A549 (cell line): ENCODE measurements at regions not wholly inside any gene's neighbourhood (a gene's known extent, or its start where the extent isn't known, plus 50 kb on each side); places are given as distances from the start of the nearest gene placed in this dataset.
A peak's percentile ranks its signal among the peaks of the same experiment; 100 is the strongest.

Source experiments
- ATAC-seq, 2 experiments: fragments of 200-7000 bp in 1 of 2; fragments of >200 bp in 1 of 2; cut with Nextera tagmentation in 1 of 2; cut with Tn5 transposase in 1 of 2; 3 replicates each; pipeline versions ENCODE4 v1.8.0 to v1.9.1; 2018 to 2020; ENCODE audit warnings: mild to moderate bottlenecking in 1 of 2, moderate library complexity in 1 of 2
- CTCF ChIA-PET: fragments of 300-600 bp; sonication (Branson Sonifier 250); formaldehyde crosslinking; extraction: SDS; loops from one replicate; lab custom pipeline; 2021; ENCODE audit warnings: antibody characterized with exemption, inconsistent platforms; lab: Yijun Ruan, JAX
- POLR2A ChIA-PET: fragments of 350-600 bp; formaldehyde crosslinking; extraction: SDS; loops from one replicate; lab custom pipeline; 2021; ENCODE audit warnings: antibody characterized with exemption, inconsistent platforms; lab: Yijun Ruan, JAX
- DNase-seq, 2 experiments: peaks; one replicate each; pipeline versions ENCODE4 v3.0.0 to v3.0.0-alpha.2; 2011 to 2016; ENCODE audit warnings: low read depth in 1 of 2, low spot score in 1 of 2
- FAIRE-seq: peaks from 2 replicates; lab custom pipeline; 2011; peaks lifted over from hg19 to GRCh38; lab: Jason Lieb, UNC
- H3K27ac ChIP-seq, 2 experiments: fragments of >200 bp; sonication (Bioruptor Twin); formaldehyde crosslinking; 3 replicates each; pipeline ENCODE4 v1.5.1; 2016 to 2017
- H3K4me1 ChIP-seq: fragments of >200 bp; sonication (Bioruptor Twin); formaldehyde crosslinking; 3 replicates; pipeline ENCODE4 v1.6.1; 2016
- H3K4me2 ChIP-seq: fragments of >200 bp; sonication (Bioruptor Twin); formaldehyde crosslinking; 3 replicates; pipeline ENCODE4 v1.6.1; 2016
- H3K4me3 ChIP-seq: fragments of >200 bp; sonication (Bioruptor Twin); formaldehyde crosslinking; 3 replicates; pipeline ENCODE4 v1.5.1; 2016
- H3K9me3 ChIP-seq: fragments of >200 bp; sonication (Bioruptor Twin); formaldehyde crosslinking; 3 replicates; pipeline ENCODE4 v1.6.1; 2016
- ATOH8 ChIP-seq: fragments of 250-450 bp; sonication (Bioruptor Pico); IDR thresholded peaks from 2 replicates; pipeline ENCODE4 v1.5.0; 2020; ENCODE audit warnings: low read depth, mild to moderate bottlenecking, moderate library complexity
- CBX2 ChIP-seq: fragments of 200-600 bp; sonication (generic); IDR thresholded peaks from 2 replicates; pipeline ENCODE4 v1.6.1; 2016; ENCODE audit warnings: low read depth, mild to moderate bottlenecking, borderline replicate concordance
- CHD4 ChIP-seq: fragments of 200-600 bp; sonication (generic); IDR thresholded peaks from 2 replicates; pipeline ENCODE4 v1.6.1; 2016; ENCODE audit warnings: antibody characterized with exemption, mild to moderate bottlenecking, borderline replicate concordance
- CTCF ChIP-seq: fragments of >200 bp; sonication (Bioruptor Twin); formaldehyde crosslinking; IDR thresholded peaks from 3 replicates; pipeline ENCODE4 v1.5.1; 2016
- E2F6 ChIP-seq: IDR thresholded peaks from 2 replicates; pipeline ENCODE4 v1.6.1; 2012; ENCODE audit warnings: low read depth, borderline replicate concordance
- EHF ChIP-seq: fragments of 250-450 bp; sonication (Bioruptor Pico); IDR thresholded peaks from 2 replicates; pipeline ENCODE4 v1.5.0; 2020; ENCODE audit warnings: mild to moderate bottlenecking
- EHMT2 ChIP-seq: fragments of 200-600 bp; sonication (generic); IDR thresholded peaks from 2 replicates; pipeline ENCODE4 v1.6.1; 2016; ENCODE audit warnings: antibody characterized with exemption, low read depth, mild to moderate bottlenecking, moderate library complexity
- ELK1 ChIP-seq: fragments of 150-350 bp; IDR thresholded peaks from 2 replicates; pipeline ENCODE4 v1.6.1; 2014; ENCODE audit warnings: low read depth, mild to moderate bottlenecking, low read length
- EP300 ChIP-seq, 2 experiments: fragments of >200 bp; sonication (Bioruptor Twin); formaldehyde crosslinking; IDR thresholded peaks; 2 replicates in 1 of 2; 3 replicates in 1 of 2; pipeline ENCODE4 v1.6.1; 2016 to 2017
- ESRRA ChIP-seq: fragments of 150-350 bp; IDR thresholded peaks from 2 replicates; pipeline ENCODE4 v1.6.1; 2014; ENCODE audit warnings: mild to moderate bottlenecking, low read length, borderline replicate concordance
- FOSL2 ChIP-seq, 2 experiments: fragments of 450-650 bp in 1 of 2; fragments of >200 bp in 1 of 2; sonication (Bioruptor Twin) in 1 of 2; formaldehyde crosslinking; IDR thresholded peaks; 2 replicates each; pipeline versions ENCODE4 v1.5.0 to v1.6.1; 2016 to 2020; ENCODE audit warnings: mild to moderate bottlenecking in 1 of 2, moderate library complexity in 1 of 2
- HDAC2 ChIP-seq: fragments of 200-600 bp; sonication (generic); IDR thresholded peaks from 2 replicates; pipeline ENCODE4 v1.6.1; 2016
- HOXA7 ChIP-seq: fragments of 250-450 bp; sonication (Bioruptor Pico); IDR thresholded peaks from 2 replicates; pipeline ENCODE4 v1.5.0; 2020; ENCODE audit warnings: mild to moderate bottlenecking, moderate library complexity
- HOXB5 ChIP-seq: fragments of 250-450 bp; sonication (Bioruptor Pico); IDR thresholded peaks from 2 replicates; pipeline ENCODE4 v1.5.0; 2020; ENCODE audit warnings: mild to moderate bottlenecking, moderate library complexity
- JUN ChIP-seq, 2 experiments: fragments of >200 bp; sonication (Bioruptor Twin); formaldehyde crosslinking; IDR thresholded peaks; 2 replicates in 1 of 2; 3 replicates in 1 of 2; pipeline ENCODE4 v1.6.1; 2016 to 2017
- MAZ ChIP-seq: fragments of 150-350 bp; IDR thresholded peaks from 2 replicates; pipeline ENCODE4 v1.6.1; 2014; ENCODE audit warnings: antibody characterized with exemption, low read depth, low read length, borderline replicate concordance
- NPAS2 ChIP-seq: fragments of 250-450 bp; sonication (Bioruptor Pico); IDR thresholded peaks from 2 replicates; pipeline ENCODE4 v1.8.0; 2022; ENCODE audit warnings: mild to moderate bottlenecking, moderate library complexity, borderline replicate concordance
- RNF2 ChIP-seq: fragments of 200-600 bp; sonication (generic); IDR thresholded peaks from 2 replicates; pipeline ENCODE4 v1.6.1; 2016; ENCODE audit warnings: low read depth, mild to moderate bottlenecking, antibody characterized with exemption, moderate library complexity, borderline replicate concordance
- SMC3 ChIP-seq: fragments of >200 bp; sonication (Bioruptor Twin); formaldehyde crosslinking; IDR thresholded peaks from 3 replicates; pipeline ENCODE4 v1.6.1; 2018; ENCODE audit warnings: inconsistent platforms
- USF2 ChIP-seq: fragments of 450-650 bp; IDR thresholded peaks from 2 replicates; pipeline ENCODE4 v1.6.1; 2014; ENCODE audit warnings: antibody characterized with exemption
- ZSCAN20 ChIP-seq: fragments of 250-450 bp; sonication (Bioruptor Pico); IDR thresholded peaks from 2 replicates; pipeline ENCODE4 v1.8.0; 2022; ENCODE audit warnings: mild to moderate bottlenecking, moderate library complexity
- WGBS: methylation state at CpG from one replicate; pipeline ENCODE4 v1.1.6; 2017; ENCODE audit errors: missing lambda C conversion rate; 5-methylcytosine and 5-hydroxymethylcytosine counted together
- TF ChIP-seq, protein P1 (sequence below): fragments of >200 bp; sonication (Bioruptor Twin); formaldehyde crosslinking; IDR thresholded peaks from 2 replicates; pipeline ENCODE4 v1.6.1; 2016

DNA sequence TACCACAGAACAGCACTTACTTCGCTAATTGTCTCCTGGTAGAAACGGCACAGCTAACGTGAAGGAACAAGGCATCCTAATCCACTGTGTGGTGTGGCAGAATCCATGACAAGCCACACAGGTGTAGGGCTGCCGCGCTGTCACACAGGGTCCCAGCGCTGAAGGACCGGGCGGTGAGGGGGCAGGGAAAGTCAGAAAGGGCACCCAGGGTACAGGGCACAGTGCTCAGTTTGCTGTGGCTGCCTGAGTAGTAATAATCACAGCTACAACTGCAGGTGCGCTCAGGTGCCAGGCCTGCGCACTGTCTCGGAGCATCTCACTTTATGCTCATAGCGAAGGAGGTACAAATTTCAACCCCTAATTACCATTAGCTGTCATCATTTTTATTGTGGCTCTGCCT lies 55.2 kb upstream of the CAB39 start:
- POLR2A ChIA-PET: no interaction called here
- WGBS: 91% methylated on average over 12 of the region's 12 CpGs
- FAIRE-seq (no peak), DNase-seq (no peak), ATAC-seq (no peak; a peak in 1 of 6 replicates)
- no peak overlapping the region for H3K4me3 ChIP-seq
- no peak overlapping the region for H3K27ac ChIP-seq
- TF ChIP-seq CTCF (no peak), ELK1 (no peak)
- TF ChIP-seq, protein P1, sequence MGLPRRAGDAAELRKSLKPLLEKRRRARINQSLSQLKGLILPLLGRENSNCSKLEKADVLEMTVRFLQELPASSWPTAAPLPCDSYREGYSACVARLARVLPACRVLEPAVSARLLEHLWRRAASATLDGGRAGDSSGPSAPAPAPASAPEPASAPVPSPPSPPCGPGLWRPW: no peak
- TF ChIP-seq, all 56 proteins: peak for 0
- Histone ChIP-seq H3K4me1 (no peaks in the 10 kb centered on the region), H3K4me2 (no peak overlapping the region), H3K9me3 (no peaks in the 10 kb centered on the region)
- CTCF ChIA-PET: interaction anchor here (1.1 to 1.5 kb wide), 2 partner anchors 11 to 44 kb away, joined by 3 to 4 read pairs; no protein-coding TSS in a partner anchor

DNA sequence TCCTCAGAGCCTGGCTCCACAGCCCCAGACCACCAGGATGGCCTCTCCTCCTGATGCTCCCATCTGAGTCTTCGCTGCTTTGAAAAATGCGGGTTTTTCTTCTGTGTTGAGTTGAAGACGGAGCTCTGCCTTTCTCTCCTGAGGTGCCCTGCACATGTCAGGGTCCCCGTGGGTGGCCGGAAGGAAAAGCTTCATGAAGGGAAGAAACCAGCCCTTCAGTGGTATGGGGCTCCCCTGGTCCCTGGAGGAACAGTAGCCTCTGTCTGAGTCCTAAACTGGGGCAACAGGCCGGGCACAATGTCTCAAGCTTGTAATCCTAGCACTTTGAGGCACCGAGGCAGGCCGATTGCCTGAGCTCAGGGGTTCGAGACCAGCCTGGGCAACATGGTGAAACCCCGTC lies 54.7 kb upstream of the CAB39 start:
- no peak for FAIRE-seq
- TF ChIP-seq HOXB5 (CRISPR knock-in tag): no peak
- DNase-seq: no peak
- CTCF ChIA-PET: interaction anchor here (1.1 to 1.5 kb wide), 2 partner anchors 11 to 44 kb away, joined by 3 to 4 read pairs; no protein-coding TSS in a partner anchor
- Histone ChIP-seq H3K27ac (no peak overlapping the region), H3K9me3 (no peaks in the 10 kb centered on the region), H3K4me2 (no peak overlapping the region), H3K4me1 (no peaks in the 10 kb centered on the region), H3K4me3 (no peak overlapping the region)
- POLR2A ChIA-PET: no interaction called here
- 83% methylated on average over 9 of the region's 10 CpGs for WGBS
- no peak for ATAC-seq

GRCh38 chr2:230658577-230658876 lies 54.1 kb upstream of the CAB39 start:
- ATAC-seq (peak in 1 of 2 experiments; percentile 22; a peak in 2 of 6 replicates), DNase-seq (no peak), FAIRE-seq (no peak)
- TF ChIP-seq EP300 (IDR thresholded peaks at IDR 0.05): no peak
- TF ChIP-seq ESRRA: no peak
- no peak for TF ChIP-seq USF2
- no peak for TF ChIP-seq JUN (IDR thresholded peaks at IDR 0.05)
- no peak for TF ChIP-seq NPAS2 (CRISPR knock-in tag)
- TF ChIP-seq HDAC2: no peak
- no peak for TF ChIP-seq HOXA7 (CRISPR knock-in tag)
- no peak for TF ChIP-seq ATOH8
- no peak for TF ChIP-seq RNF2
- TF ChIP-seq CBX2: no peak
- TF ChIP-seq EHF: no peak
- TF ChIP-seq SMC3: no peak
- no peak for TF ChIP-seq CHD4
- no peak for TF ChIP-seq HOXB5 (CRISPR knock-in tag)
- no peak for TF ChIP-seq EHMT2
- TF ChIP-seq FOSL2 (IDR thresholded peaks at IDR 0.05): no peak
- TF ChIP-seq FOSL2 (CRISPR knock-in tag; IDR thresholded peaks at IDR 0.05): no peak
- TF ChIP-seq MAZ: no peak
- no peak for TF ChIP-seq ZSCAN20 (CRISPR knock-in tag)
- no peak for TF ChIP-seq E2F6
- ChIA-PET POLR2A (no interaction called here), CTCF (interaction anchor here (1.5 kb wide), 1 partner anchor 10 kb away, joined by 4 read pairs; no protein-coding TSS in a partner anchor)
- no peak overlapping the region for H3K4me2 ChIP-seq
- H3K9me3 ChIP-seq: no peaks in the 10 kb centered on the region
- H3K4me1 ChIP-seq: no peaks in the 10 kb centered on the region
- WGBS: 100% methylated on average over 1 of the region's 1 CpG
- H3K27ac ChIP-seq: no peak overlapping the region
- H3K4me3 ChIP-seq: no peak overlapping the region
